Suprapubic skin (tissue), 4 donors: ENCODE measurements at regions not wholly inside any gene's neighbourhood (a gene's known extent, or its start where the extent isn't known, plus 50 kb on each side); places are given as distances from the start of the nearest gene placed in this dataset.

Experiments used
- DNase-seq, 2 donors: peaks; one replicate each; pipeline ENCODE4 v3.0.0-alpha.2; 2019; ENCODE audit warnings: low spot score in 2 of 2
- H3K27ac ChIP-seq: fragments of 200-600 bp; sonication (generic); one replicate; pipeline ENCODE4 v1.5.1; 2019
- H3K27me3 ChIP-seq: fragments of 200-600 bp; sonication (generic); one replicate; pipeline ENCODE4 v1.5.1; 2019
- H3K36me3 ChIP-seq: fragments of 200-600 bp; sonication (generic); one replicate; pipeline ENCODE4 v1.5.1; 2019
- H3K4me1 ChIP-seq: fragments of 200-600 bp; sonication (generic); one replicate; pipeline ENCODE4 v1.5.1; 2019
- H3K4me3 ChIP-seq: fragments of 200-600 bp; sonication (generic); one replicate; pipeline ENCODE4 v1.5.1; 2019; ENCODE audit warnings: mild to moderate bottlenecking
- H3K9me3 ChIP-seq: fragments of 200-600 bp; sonication (generic); one replicate; pipeline ENCODE4 v1.5.1; 2019
- EP300 ChIP-seq: sonication (generic); formaldehyde crosslinking; IDR thresholded peaks from one replicate; pipeline ENCODE4 v1.6.1; 2017; ENCODE audit warnings: antibody characterized with exemption
- POLR2A ChIP-seq, 2 donors: fragments of 450-650 bp; IDR thresholded peaks; one replicate each; pipeline ENCODE4 v1.6.1; 2017; ENCODE audit warnings: antibody characterized with exemption in 2 of 2, mild to moderate bottlenecking in 2 of 2, moderate library complexity in 2 of 2
- POLR2AphosphoS5 ChIP-seq, 3 donors: sonication (generic); formaldehyde crosslinking; IDR thresholded peaks; one replicate each; pipeline ENCODE4 v1.6.1; 2017; ENCODE audit warnings: antibody characterized with exemption in 3 of 3
- WGBS: methylation state at CpG from one replicate; pipeline ENCODE4 v1.1.5; 2018; 5-methylcytosine and 5-hydroxymethylcytosine counted together
- TF ChIP-seq, protein P1 (sequence below), 2 donors: fragments of 200-600 bp in 1 of 2; fragments of 450-650 bp in 1 of 2; sonication (generic) in 1 of 2; IDR thresholded peaks; one replicate each; pipeline ENCODE4 v1.5.1; 2016 to 2019; ENCODE audit warnings: antibody characterized with exemption in 2 of 2, mild to moderate bottlenecking in 1 of 2, moderate library complexity in 1 of 2

DNA sequence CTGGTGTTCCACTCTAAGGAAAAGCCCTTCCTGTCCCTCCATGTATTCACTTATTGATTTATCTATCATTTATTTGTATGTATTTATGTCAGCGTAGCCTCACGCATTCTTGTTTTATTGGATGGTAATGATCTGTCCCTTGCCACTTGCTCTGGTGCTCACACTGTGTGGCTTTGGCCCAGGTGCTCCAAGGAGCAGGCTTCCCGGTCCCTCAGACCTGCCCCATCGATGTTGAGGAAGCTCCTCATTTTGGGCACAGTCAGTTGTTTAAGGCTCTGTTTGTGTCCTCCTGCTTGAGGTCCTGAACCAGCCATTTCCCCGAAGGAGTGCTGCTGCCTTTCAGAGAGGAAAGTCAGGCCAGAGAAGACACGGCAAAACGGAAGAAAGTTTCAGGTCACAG lies 1485.4 kb downstream of the TBC1D22A start:
- H3K36me3 ChIP-seq = no peaks in the 10 kb centered on the region
- H3K9me3 ChIP-seq = no peaks in the 10 kb centered on the region
- DNase-seq = peak in 1 of 2 donors; percentile 16
- peaks cover 33% of the 10 kb centered on the region for H3K27me3 ChIP-seq
- no peak overlapping the region for H3K27ac ChIP-seq
- WGBS = 92% methylated on average over 7 of the region's 7 CpGs
- no peak overlapping the region for H3K4me3 ChIP-seq
- no peaks in the 10 kb centered on the region for H3K4me1 ChIP-seq
- TF ChIP-seq EP300 = no peak
- TF ChIP-seq, protein P1, sequence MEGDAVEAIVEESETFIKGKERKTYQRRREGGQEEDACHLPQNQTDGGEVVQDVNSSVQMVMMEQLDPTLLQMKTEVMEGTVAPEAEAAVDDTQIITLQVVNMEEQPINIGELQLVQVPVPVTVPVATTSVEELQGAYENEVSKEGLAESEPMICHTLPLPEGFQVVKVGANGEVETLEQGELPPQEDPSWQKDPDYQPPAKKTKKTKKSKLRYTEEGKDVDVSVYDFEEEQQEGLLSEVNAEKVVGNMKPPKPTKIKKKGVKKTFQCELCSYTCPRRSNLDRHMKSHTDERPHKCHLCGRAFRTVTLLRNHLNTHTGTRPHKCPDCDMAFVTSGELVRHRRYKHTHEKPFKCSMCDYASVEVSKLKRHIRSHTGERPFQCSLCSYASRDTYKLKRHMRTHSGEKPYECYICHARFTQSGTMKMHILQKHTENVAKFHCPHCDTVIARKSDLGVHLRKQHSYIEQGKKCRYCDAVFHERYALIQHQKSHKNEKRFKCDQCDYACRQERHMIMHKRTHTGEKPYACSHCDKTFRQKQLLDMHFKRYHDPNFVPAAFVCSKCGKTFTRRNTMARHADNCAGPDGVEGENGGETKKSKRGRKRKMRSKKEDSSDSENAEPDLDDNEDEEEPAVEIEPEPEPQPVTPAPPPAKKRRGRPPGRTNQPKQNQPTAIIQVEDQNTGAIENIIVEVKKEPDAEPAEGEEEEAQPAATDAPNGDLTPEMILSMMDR (IDR thresholded peaks at IDR 0.05) = no peak
- TF ChIP-seq POLR2A (IDR thresholded peaks at IDR 0.05) = no peak
- no peak for TF ChIP-seq POLR2AphosphoS5 (IDR thresholded peaks at IDR 0.05)

DNA sequence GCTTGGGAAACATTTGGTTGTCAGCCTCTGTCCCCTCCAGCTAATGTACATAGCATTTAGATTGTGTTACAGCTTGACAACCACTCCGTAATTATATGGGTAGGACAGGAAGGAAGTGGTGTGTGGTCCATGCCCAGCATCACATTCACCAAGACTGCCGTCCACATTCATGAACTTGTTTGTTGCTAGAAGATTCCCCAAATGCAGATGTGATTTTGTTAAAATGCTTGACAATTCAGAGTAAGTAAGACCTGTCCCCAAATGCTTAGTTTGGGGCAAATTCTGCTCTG lies 1482.7 kb downstream of the TBC1D22A start:
- no peak for DNase-seq
- Histone ChIP-seq H3K27ac (no peak overlapping the region), H3K27me3 (peaks cover 19% of the 10 kb centered on the region), H3K9me3 (no peaks in the 10 kb centered on the region), H3K36me3 (no peaks in the 10 kb centered on the region), H3K4me3 (no peak overlapping the region), H3K4me1 (no peaks in the 10 kb centered on the region)
- whole genome bisulfite sequencing = 66% methylated on average over 2 of the region's 2 CpGs
- TF ChIP-seq EP300 (no peak), POLR2AphosphoS5 (IDR thresholded peaks at IDR 0.05) (no peak), POLR2A (IDR thresholded peaks at IDR 0.05) (no peak)
- TF ChIP-seq, protein P1 (IDR thresholded peaks at IDR 0.05) = no peak

DNA sequence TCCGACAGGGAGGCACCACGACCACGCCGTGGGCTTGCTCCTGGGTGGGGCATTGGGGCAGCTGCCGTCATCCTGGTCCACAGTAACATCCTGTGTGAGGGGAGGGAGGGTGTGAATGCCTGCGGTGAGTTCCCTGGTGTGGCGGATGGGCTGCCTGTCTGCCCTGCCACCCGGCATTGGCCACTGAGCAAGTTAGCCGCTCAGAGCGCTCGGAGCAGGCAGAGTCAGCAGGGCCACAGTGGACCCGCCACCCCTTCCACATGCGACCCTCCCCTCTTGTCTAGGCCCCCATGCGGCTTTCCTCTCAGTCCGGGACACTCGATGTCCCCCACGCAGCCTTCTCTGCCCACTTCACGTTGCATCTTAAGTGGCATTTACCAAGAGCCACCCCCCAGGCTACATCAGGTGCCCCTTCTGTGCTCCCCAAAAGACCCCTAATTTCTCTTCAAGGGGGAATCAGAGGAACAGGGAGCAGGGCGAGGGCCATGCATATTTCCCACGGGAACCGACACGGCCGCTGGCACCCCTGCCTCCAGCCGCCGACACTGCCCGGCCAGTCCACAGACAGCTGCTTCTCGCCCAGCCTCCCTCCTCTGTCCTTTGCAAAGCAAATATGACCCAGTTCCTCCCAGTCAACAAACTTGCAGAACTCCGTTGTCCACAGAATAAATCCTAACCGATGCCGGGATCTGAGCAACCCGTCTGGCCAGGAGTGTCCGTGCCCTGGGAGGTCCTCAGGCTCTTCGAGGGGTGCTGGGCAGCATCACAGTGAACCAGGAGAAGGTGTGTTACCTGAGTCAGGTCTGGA lies 1482.1 kb downstream of the TBC1D22A start:
- H3K9me3 ChIP-seq = no peaks in the 10 kb centered on the region
- WGBS = 92% methylated on average over 26 of the region's 33 CpGs

DNA sequence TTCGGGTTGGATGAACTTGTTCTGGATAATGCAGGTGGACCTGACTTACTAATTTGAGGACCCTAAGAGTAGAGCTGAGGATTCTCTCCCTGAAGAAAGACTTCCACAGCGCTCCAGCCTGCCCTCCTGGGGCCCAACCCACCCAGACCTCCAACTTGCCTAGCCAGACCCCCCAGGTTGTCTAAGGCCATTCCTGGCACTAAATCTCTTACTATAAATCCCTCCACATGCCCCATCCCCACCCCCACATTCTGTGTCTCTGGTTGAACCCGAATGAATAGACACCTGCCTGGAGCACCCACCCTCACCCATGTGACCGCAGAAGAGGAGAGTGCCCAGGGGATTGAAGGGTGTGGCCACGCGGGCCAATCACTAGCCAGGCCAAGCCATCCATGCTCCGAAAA lies 1480.0 kb downstream of the TBC1D22A start:
- H3K36me3 ChIP-seq = no peaks in the 10 kb centered on the region
- TF ChIP-seq EP300 (no peak), POLR2AphosphoS5 (IDR thresholded peaks at IDR 0.05) (no peak), POLR2A (IDR thresholded peaks at IDR 0.05) (no peak)
- TF ChIP-seq, protein P1 (IDR thresholded peaks at IDR 0.05) = no peak
- H3K27ac ChIP-seq = no peak overlapping the region
- H3K27me3 ChIP-seq = peaks cover 9% of the 10 kb centered on the region
- no peaks in the 10 kb centered on the region for H3K4me1 ChIP-seq
- no peak overlapping the region for H3K4me3 ChIP-seq
- H3K9me3 ChIP-seq = no peaks in the 10 kb centered on the region
- DNase-seq = peak in 1 of 2 donors; percentile 65
- WGBS = 87% methylated on average over 7 of the region's 7 CpGs

More for the DNA sequence above, 1482.1 kb downstream of the TBC1D22A start:
- Histone ChIP-seq H3K4me3 (no peak overlapping the region), H3K36me3 (no peaks in the 10 kb centered on the region), H3K27me3 (peaks cover 14% of the 10 kb centered on the region), H3K4me1 (no peaks in the 10 kb centered on the region), H3K27ac (no peak overlapping the region)
- peak in 1 of 2 donors; percentile 61 for DNase-seq
- TF ChIP-seq POLR2AphosphoS5 (IDR thresholded peaks at IDR 0.05) (no peak), POLR2A (IDR thresholded peaks at IDR 0.05) (no peak), EP300 (no peak)
- TF ChIP-seq, protein P1 (IDR thresholded peaks at IDR 0.05) = no peak

DNA sequence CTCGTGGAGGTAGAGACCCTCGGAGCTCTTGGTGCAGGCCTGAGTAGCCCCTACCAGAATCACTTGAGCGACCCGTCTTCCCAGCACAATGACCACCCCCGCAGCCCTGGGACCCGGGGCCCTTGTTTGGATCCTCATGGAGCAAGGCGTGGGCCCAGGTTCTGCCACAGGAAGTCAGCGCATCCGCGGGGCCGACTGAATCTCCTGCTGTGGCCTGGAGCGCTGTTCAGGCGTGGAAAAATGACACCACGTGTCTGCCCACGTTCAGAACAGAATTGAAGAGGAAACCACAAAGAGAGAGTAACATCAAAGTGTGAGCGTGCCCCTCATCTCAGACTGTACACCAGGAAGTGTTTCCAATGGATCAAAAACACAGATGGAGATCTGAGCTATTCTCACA lies 1479.2 kb downstream of the TBC1D22A start:
- Histone ChIP-seq H3K36me3 (no peaks in the 10 kb centered on the region), H3K27ac (no peak overlapping the region), H3K9me3 (no peaks in the 10 kb centered on the region), H3K27me3 (peaks cover 9% of the 10 kb centered on the region), H3K4me3 (no peak overlapping the region), H3K4me1 (no peaks in the 10 kb centered on the region)
- TF ChIP-seq, protein P1 (IDR thresholded peaks at IDR 0.05) = no peak
- no peak for TF ChIP-seq POLR2A (IDR thresholded peaks at IDR 0.05)
- TF ChIP-seq POLR2AphosphoS5 (IDR thresholded peaks at IDR 0.05) = no peak
- no peak for TF ChIP-seq EP300
- WGBS = 57% methylated on average over 11 of the region's 16 CpGs
- peak in 1 of 2 donors; percentile 72 for DNase-seq
